Endodermal cell (in vitro differentiated cells): ENCODE measurements at regions not wholly inside any gene's neighbourhood (a gene's known extent, or its start where the extent isn't known, plus 50 kb on each side); places are given as distances from the start of the nearest gene placed in this dataset.

ENCODE experiments used
- DNase-seq: peaks from one replicate; pipeline ENCODE4 v3.0.0-alpha.2; 2017
- H3K27ac ChIP-seq: 2 replicates; pipeline ENCODE4 v1.5.1; 2013; ENCODE audit warnings: mild to moderate bottlenecking, low read depth, low read length, moderate library complexity
- H3K27me3 ChIP-seq: 2 replicates; pipeline ENCODE4 v1.6.1; 2013; ENCODE audit warnings: mild to moderate bottlenecking, low read length, moderate library complexity; ENCODE audit not compliant: insufficient read depth, control insufficient read depth, poor library complexity, severe bottlenecking
- H3K36me3 ChIP-seq: 2 replicates; pipeline ENCODE4 v1.7.0; 2013; ENCODE audit warnings: mild to moderate bottlenecking, low read length, moderate library complexity; ENCODE audit not compliant: control insufficient read depth, insufficient read depth
- H3K4me1 ChIP-seq: one replicate; pipeline ENCODE4 v1.7.0; 2013; ENCODE audit warnings: low read length; ENCODE audit not compliant: control insufficient read depth, insufficient read depth
- H3K4me3 ChIP-seq: 2 replicates; pipeline ENCODE4 v1.5.1; 2013; ENCODE audit warnings: mild to moderate bottlenecking, low read length, moderate library complexity
- H3K9ac ChIP-seq: 2 replicates; pipeline ENCODE4 v1.6.1; 2013; ENCODE audit warnings: mild to moderate bottlenecking, low read length, moderate library complexity; ENCODE audit not compliant: poor library complexity, severe bottlenecking; ENCODE audit errors: extremely low read depth
- H3K9me3 ChIP-seq: 2 replicates; pipeline ENCODE4 v1.6.1; 2013; ENCODE audit warnings: mild to moderate bottlenecking, low read length, moderate library complexity; ENCODE audit not compliant: control insufficient read depth
- H3K27ac Mint-ChIP-seq: 2 replicates; pipeline ENCODE4 v1.8.0; 2020; ENCODE audit warnings: mixed read lengths
- H3K27me3 Mint-ChIP-seq: 2 replicates; pipeline ENCODE4 v1.8.0; 2021; ENCODE audit warnings: mild to moderate bottlenecking, mixed read lengths; ENCODE audit not compliant: insufficient read depth
- H3K36me3 Mint-ChIP-seq: 2 replicates; pipeline ENCODE4 v1.8.0; 2020; ENCODE audit warnings: low read depth, mixed read lengths
- H3K4me1 Mint-ChIP-seq: 2 replicates; pipeline ENCODE4 v1.8.0; 2020; ENCODE audit warnings: mixed read lengths
- H3K4me3 Mint-ChIP-seq: 2 replicates; pipeline ENCODE4 v1.8.0; 2020; ENCODE audit warnings: mild to moderate bottlenecking, moderate library complexity, mixed read lengths
- H3K9me3 Mint-ChIP-seq: 2 replicates; pipeline ENCODE4 v1.8.0; 2020; ENCODE audit warnings: mild to moderate bottlenecking, mixed read lengths
- CTCF ChIP-seq: fragments of 200-600 bp; sonication (generic); conservative IDR thresholded peaks from 2 replicates; pipeline ENCODE4 v1.5.0; 2021; ENCODE audit warnings: antibody characterized with exemption, mild to moderate bottlenecking
- WGBS, 2 experiments: methylation state at CpG; one replicate each; pipeline versions ENCODE4 v1.1.5 to v1.1.7; 2013; ENCODE audit warnings: missing lambda C conversion rate in 2 of 2, mixed read lengths in 1 of 2; ENCODE audit not compliant: insufficient coverage in 1 of 2, insufficient read length in 1 of 2; 5-methylcytosine and 5-hydroxymethylcytosine counted together

- no peak overlapping the region for H3K9ac ChIP-seq
- no peaks in the 10 kb centered on the region for H3K36me3 ChIP-seq
- no peaks in the 10 kb centered on the region for H3K4me1 ChIP-seq
- Mint-ChIP-seq H3K36me3 (no peaks in the 10 kb centered on the region), H3K27ac (no peak overlapping the region), H3K4me3 (no peak overlapping the region), H3K27me3 (no peaks in the 10 kb centered on the region), H3K4me1 (no peaks in the 10 kb centered on the region), H3K9me3 (peaks cover 1% of the 10 kb centered on the region)
- H3K9me3 ChIP-seq, result no peaks in the 10 kb centered on the region
- TF ChIP-seq CTCF, result no peak
- H3K27me3 ChIP-seq, result no peaks in the 10 kb centered on the region
- 85 to 86% methylated on average over 1 to 4 of the region's 4 CpGs for WGBS, 2 experiments
- DNase-seq, result no peak
- peak overlapping the region; percentile 94 for H3K27ac ChIP-seq
- no peak overlapping the region for H3K4me3 ChIP-seq
Measured at GRCh38 chr9:80797101-80797829, 892.1 kb downstream of the TLE1 start.

GRCh38 chr9:80796632-80797031, 892.7 kb downstream of the TLE1 start:
- 92 to 94% methylated on average over 5 to 7 of the region's 7 CpGs for WGBS, 2 experiments
- Histone ChIP-seq H3K36me3 (no peaks in the 10 kb centered on the region), H3K4me3 (no peak overlapping the region), H3K27ac (peak overlapping the region; percentile 30), H3K9me3 (no peaks in the 10 kb centered on the region), H3K9ac (no peak overlapping the region), H3K4me1 (no peaks in the 10 kb centered on the region), H3K27me3 (no peaks in the 10 kb centered on the region)
- peaks cover 1% of the 10 kb centered on the region for H3K9me3 Mint-ChIP-seq
- TF ChIP-seq CTCF, result no peak
- H3K4me3 Mint-ChIP-seq, result no peak overlapping the region
- no peak overlapping the region for H3K27ac Mint-ChIP-seq
- no peak for DNase-seq
- no peaks in the 10 kb centered on the region for H3K27me3 Mint-ChIP-seq
- H3K4me1 Mint-ChIP-seq, result no peaks in the 10 kb centered on the region
- no peaks in the 10 kb centered on the region for H3K36me3 Mint-ChIP-seq

GRCh38 chr9:80794197-80794596, 895.1 kb downstream of the TLE1 start:
- no peak overlapping the region for H3K27ac ChIP-seq
- Mint-ChIP-seq H3K4me1 (no peaks in the 10 kb centered on the region), H3K4me3 (no peak overlapping the region), H3K27me3 (no peaks in the 10 kb centered on the region), H3K9me3 (no peaks in the 10 kb centered on the region), H3K36me3 (no peaks in the 10 kb centered on the region), H3K27ac (no peak overlapping the region)
- WGBS, 2 experiments, result 95% methylated on average over 5 of the region's 5 CpGs; no CpG with 5 or more reads in 1 of the 2 experiments
- H3K4me1 ChIP-seq, result no peaks in the 10 kb centered on the region
- no peak for DNase-seq
- no peak overlapping the region for H3K4me3 ChIP-seq
- no peak overlapping the region for H3K9ac ChIP-seq
- no peak for TF ChIP-seq CTCF
- no peaks in the 10 kb centered on the region for H3K9me3 ChIP-seq
- H3K27me3 ChIP-seq, result no peaks in the 10 kb centered on the region
- H3K36me3 ChIP-seq, result no peaks in the 10 kb centered on the region
